ENCODE measurements at regions not wholly inside any gene's neighbourhood (a gene's known extent, or its start where the extent isn't known, plus 50 kb on each side); places are given as distances from the start of the nearest gene placed in this dataset.

GRCh38 chr15:36161771-36162212, 417.6 kb upstream of the CDIN1 start:
- TF ChIP-seq POLR2AphosphoS5 (IDR thresholded peaks at IDR 0.05; ENCODE audit: insufficient read depth in 1 of 2, low read depth in 1 of 2) (no peak), CTCF (IDR thresholded peaks at IDR 0.05) (no peak)

Measured in vagina (tissue), 2 donors.